ENCODE measurements at regions not wholly inside any gene's neighbourhood (a gene's known extent, or its start where the extent isn't known, plus 50 kb on each side); places are given as distances from the start of the nearest gene placed in this dataset.
A peak's percentile ranks its signal among the peaks of the same experiment; 100 is the strongest.
"Not testable (repeated sequence)": the region's sequence is repeated elsewhere in the genome, so short reads cannot be mapped to it uniquely, and the experiment has no call there.

GRCh38 chr15:22274376-22274775 lies 184.3 kb upstream of the GOLGA6L22 start:
- not testable (repeated sequence) for H3K27ac ChIP-seq (ENCODE audit: low read depth); H3K4me2 ChIP-seq; H3K4me1 Mint-ChIP-seq; H3K4me1 ChIP-seq (ENCODE audit: insufficient read depth); H3F3A ChIP-seq (replicated peaks; ENCODE audit: low read depth); ATAC-seq; H3K27me3 Mint-ChIP-seq (ENCODE audit: insufficient read depth, low read depth, poor library complexity); H3K27me3 ChIP-seq (ENCODE audit: insufficient read depth); H3K79me2 ChIP-seq (replicated peaks; ENCODE audit: insufficient read depth); H2AFZ ChIP-seq; H4K20me1 ChIP-seq (replicated peaks; ENCODE audit: insufficient read depth); H3K27ac Mint-ChIP-seq; H3K9me2 ChIP-seq (ENCODE audit: insufficient read depth); H3K4me3 ChIP-seq; DNase-seq (ENCODE audit: low spot score); H3K9me3 Mint-ChIP-seq; H3K36me3 Mint-ChIP-seq (ENCODE audit: low read depth); H3K4me3 Mint-ChIP-seq
- peaks cover 27% of the 10 kb centered on the region for H3K36me3 ChIP-seq (ENCODE audit: insufficient read depth)

GRCh38 chr15:22280770-22281169 lies 177.9 kb upstream of the GOLGA6L22 start:
- H3K27me3 ChIP-seq (ENCODE audit: insufficient read depth); H3K4me3 ChIP-seq; H3K27me3 Mint-ChIP-seq (ENCODE audit: insufficient read depth, low read depth, poor library complexity); H3K9me2 ChIP-seq (ENCODE audit: insufficient read depth); H3K4me1 ChIP-seq (ENCODE audit: insufficient read depth); H3K27ac Mint-ChIP-seq; H3K4me1 Mint-ChIP-seq; DNase-seq (ENCODE audit: low spot score); H3K4me3 Mint-ChIP-seq; H3K4me2 ChIP-seq; H2AFZ ChIP-seq; H4K20me1 ChIP-seq (replicated peaks; ENCODE audit: insufficient read depth); H3K9me3 Mint-ChIP-seq; ATAC-seq; H3K27ac ChIP-seq (ENCODE audit: low read depth); H3K79me2 ChIP-seq (replicated peaks; ENCODE audit: insufficient read depth); H3F3A ChIP-seq (replicated peaks; ENCODE audit: low read depth): not testable (repeated sequence)
- peaks cover 33% of the 10 kb centered on the region for H3K36me3 Mint-ChIP-seq (ENCODE audit: low read depth)
- peaks cover 30% of the 10 kb centered on the region for H3K36me3 ChIP-seq (ENCODE audit: insufficient read depth)

GRCh38 chr15:22282794-22283533 lies 175.7 kb upstream of the GOLGA6L22 start:
- not testable (repeated sequence) for H3K4me1 Mint-ChIP-seq, H3K9me3 Mint-ChIP-seq

GRCh38 chr15:22284795-22285420 lies 173.8 kb upstream of the GOLGA6L22 start:
- H3K4me2 ChIP-seq; H3K9me2 ChIP-seq (ENCODE audit: insufficient read depth); ATAC-seq; H3F3A ChIP-seq (replicated peaks; ENCODE audit: low read depth); H3K4me3 Mint-ChIP-seq; H3K9me3 Mint-ChIP-seq; H3K4me3 ChIP-seq; H3K27me3 Mint-ChIP-seq (ENCODE audit: insufficient read depth, low read depth, poor library complexity); H3K79me2 ChIP-seq (replicated peaks; ENCODE audit: insufficient read depth); H3K27ac ChIP-seq (ENCODE audit: low read depth); H4K20me1 ChIP-seq (replicated peaks; ENCODE audit: insufficient read depth); DNase-seq (ENCODE audit: low spot score); H3K27ac Mint-ChIP-seq; H3K27me3 ChIP-seq (ENCODE audit: insufficient read depth); H3K4me1 ChIP-seq (ENCODE audit: insufficient read depth); H3K4me1 Mint-ChIP-seq; H2AFZ ChIP-seq: not testable (repeated sequence)
- peaks cover 35% of the 10 kb centered on the region for H3K36me3 Mint-ChIP-seq (ENCODE audit: low read depth)
- peaks cover 39% of the 10 kb centered on the region for H3K36me3 ChIP-seq (ENCODE audit: insufficient read depth)

More at GRCh38 chr15:22282794-22283533, 175.7 kb upstream of the GOLGA6L22 start:
- H3K27me3 ChIP-seq (ENCODE audit: insufficient read depth); H3K4me3 ChIP-seq; H3F3A ChIP-seq (replicated peaks; ENCODE audit: low read depth); H3K9me2 ChIP-seq (ENCODE audit: insufficient read depth); H3K27ac Mint-ChIP-seq; H3K4me3 Mint-ChIP-seq; H3K4me2 ChIP-seq; ATAC-seq; DNase-seq (ENCODE audit: low spot score); H4K20me1 ChIP-seq (replicated peaks; ENCODE audit: insufficient read depth); H3K4me1 ChIP-seq (ENCODE audit: insufficient read depth); H3K27ac ChIP-seq (ENCODE audit: low read depth); H3K27me3 Mint-ChIP-seq (ENCODE audit: insufficient read depth, low read depth, poor library complexity); H2AFZ ChIP-seq; H3K79me2 ChIP-seq (replicated peaks; ENCODE audit: insufficient read depth): not testable (repeated sequence)
- peaks cover 38% of the 10 kb centered on the region for H3K36me3 ChIP-seq (ENCODE audit: insufficient read depth)
- peaks cover 33% of the 10 kb centered on the region for H3K36me3 Mint-ChIP-seq (ENCODE audit: low read depth)

- H4K20me1 ChIP-seq (replicated peaks; ENCODE audit: insufficient read depth); H3K79me2 ChIP-seq (replicated peaks; ENCODE audit: insufficient read depth); H3K27me3 Mint-ChIP-seq (ENCODE audit: insufficient read depth, low read depth, poor library complexity); ATAC-seq; H2AFZ ChIP-seq; H3K27me3 ChIP-seq (ENCODE audit: insufficient read depth); H3K9me2 ChIP-seq (ENCODE audit: insufficient read depth); H3K4me3 Mint-ChIP-seq; H3F3A ChIP-seq (replicated peaks; ENCODE audit: low read depth); H3K4me1 ChIP-seq (ENCODE audit: insufficient read depth); H3K4me2 ChIP-seq; H3K4me1 Mint-ChIP-seq; DNase-seq (ENCODE audit: low spot score); H3K27ac ChIP-seq (ENCODE audit: low read depth); H3K27ac Mint-ChIP-seq: not testable (repeated sequence)
- Mint-ChIP-seq H3K9me3 (peaks cover 19% of the 10 kb centered on the region; the same call in 2 of the 3 replicates), H3K36me3 (ENCODE audit: low read depth) (peaks cover 14% of the 10 kb centered on the region; the same call in 2 of the 3 replicates)
- Histone ChIP-seq H3K36me3 (ENCODE audit: insufficient read depth) (peaks cover 50% of the 10 kb centered on the region), H3K4me3 (peak overlapping the region; percentile 17; the same call in 1 of the 2 replicates)
Observed at GRCh38 chr15:22291054-22291453, 167.6 kb upstream of the GOLGA6L22 start.

- not testable (repeated sequence) for H3K4me3 Mint-ChIP-seq
Observed at GRCh38 chr15:22303112-22303511, 155.6 kb upstream of the GOLGA6L22 start.

More at GRCh38 chr15:22303112-22303511, 155.6 kb upstream of the GOLGA6L22 start:
- not testable (repeated sequence) for H2AFZ ChIP-seq; H3K36me3 Mint-ChIP-seq (ENCODE audit: low read depth); H3K27me3 Mint-ChIP-seq (ENCODE audit: insufficient read depth, low read depth, poor library complexity); DNase-seq (ENCODE audit: low spot score); ATAC-seq; H3K4me1 ChIP-seq (ENCODE audit: insufficient read depth); H3K27me3 ChIP-seq (ENCODE audit: insufficient read depth); H3K4me2 ChIP-seq; H4K20me1 ChIP-seq (replicated peaks; ENCODE audit: insufficient read depth); H3K27ac ChIP-seq (ENCODE audit: low read depth); H3K79me2 ChIP-seq (replicated peaks; ENCODE audit: insufficient read depth); H3K27ac Mint-ChIP-seq; H3K4me3 ChIP-seq; H3K36me3 ChIP-seq (ENCODE audit: insufficient read depth); H3K9me2 ChIP-seq (ENCODE audit: insufficient read depth); H3K4me1 Mint-ChIP-seq; H3F3A ChIP-seq (replicated peaks; ENCODE audit: low read depth)
- H3K9me3 Mint-ChIP-seq, result peaks cover 35% of the 10 kb centered on the region

Data from GM23338 (cell line).